GM19239 (cell line): ENCODE measurements at regions not wholly inside any gene's neighbourhood (a gene's known extent, or its start where the extent isn't known, plus 50 kb on each side); places are given as distances from the start of the nearest gene placed in this dataset.
"Not testable (repeated sequence)": the region's sequence is repeated elsewhere in the genome, so short reads cannot be mapped to it uniquely, and the experiment has no call there.

Source experiments
- DNase-seq: peaks from one replicate; pipeline ENCODE4 v3.0.0; 2011; ENCODE audit warnings: low spot score; ENCODE audit not compliant: insufficient read length
- FAIRE-seq: peaks from 2 replicates; lab custom pipeline; 2011; peaks lifted over from hg19 to GRCh38; lab: Jason Lieb, UNC

- not testable (repeated sequence) for DNase-seq, FAIRE-seq
These were observed 231.2 kb upstream of the FRG2C start for GRCh38 chr3:75432885-75433284.

- FAIRE-seq, DNase-seq: not testable (repeated sequence)
These were observed 230.8 kb upstream of the FRG2C start for GRCh38 chr3:75433295-75433694.

GRCh38 chr3:75434276-75434912 lies 229.7 kb upstream of the FRG2C start:
- peak; percentile 2 for DNase-seq
- not testable (repeated sequence) for FAIRE-seq

GRCh38 chr3:75434913-75435793 lies 229.0 kb upstream of the FRG2C start:
- DNase-seq (peak; percentile 60), FAIRE-seq (peak; percentile 73)

- not testable (repeated sequence) for DNase-seq, FAIRE-seq
These were observed 228.2 kb upstream of the FRG2C start for GRCh38 chr3:75435794-75436400.

GRCh38 chr3:75440986-75441385 lies 223.1 kb upstream of the FRG2C start:
- not testable (repeated sequence) for FAIRE-seq, DNase-seq

- not testable (repeated sequence) for FAIRE-seq, DNase-seq
These were observed 219.5 kb upstream of the FRG2C start for GRCh38 chr3:75444634-75445033.

GRCh38 chr3:75445234-75445633 lies 218.9 kb upstream of the FRG2C start:
- DNase-seq, FAIRE-seq: not testable (repeated sequence)

GRCh38 chr3:75446948-75447347 lies 217.2 kb upstream of the FRG2C start:
- not testable (repeated sequence) for DNase-seq, FAIRE-seq

GRCh38 chr3:75453328-75453727 lies 210.8 kb upstream of the FRG2C start:
- not testable (repeated sequence) for DNase-seq, FAIRE-seq

GRCh38 chr3:75453839-75454238 lies 210.3 kb upstream of the FRG2C start:
- DNase-seq, FAIRE-seq: not testable (repeated sequence)

GRCh38 chr3:75474530-75474929 lies 189.6 kb upstream of the FRG2C start:
- not testable (repeated sequence) for FAIRE-seq, DNase-seq

- not testable (repeated sequence) for DNase-seq, FAIRE-seq
These were observed 167.5 kb upstream of the FRG2C start for GRCh38 chr3:75496600-75496999.

- not testable (repeated sequence) for DNase-seq, FAIRE-seq
These were observed 163.8 kb upstream of the FRG2C start for GRCh38 chr3:75500357-75500756.

GRCh38 chr3:75502171-75502570 lies 162.0 kb upstream of the FRG2C start:
- not testable (repeated sequence) for DNase-seq, FAIRE-seq

- FAIRE-seq, DNase-seq: not testable (repeated sequence)
These were observed 161.1 kb upstream of the FRG2C start for GRCh38 chr3:75502769-75503756.

- no peak for DNase-seq
- FAIRE-seq = no peak
These were observed 157.5 kb upstream of the FRG2C start for GRCh38 chr3:75506603-75507002.

- not testable (repeated sequence) for FAIRE-seq, DNase-seq
These were observed 156.2 kb upstream of the FRG2C start for GRCh38 chr3:75507956-75508355.

GRCh38 chr3:75527657-75528056 lies 136.5 kb upstream of the FRG2C start:
- DNase-seq = not testable (repeated sequence)

More at GRCh38 chr3:75527657-75528056, 136.5 kb upstream of the FRG2C start:
- not testable (repeated sequence) for FAIRE-seq
